B cell (primary cell): ENCODE measurements at regions not wholly inside any gene's neighbourhood (a gene's known extent, or its start where the extent isn't known, plus 50 kb on each side); places are given as distances from the start of the nearest gene placed in this dataset.

Experiments used
- ATAC-seq: fragments of 200-7000 bp; cut with Tn5 transposase; one replicate; pipeline ENCODE4 v1.10.0; 2021; ENCODE audit warnings: low read depth, mild to moderate bottlenecking, moderate number of reproducible peaks, moderate library complexity
- CTCF ChIA-PET: fragments of 350-600 bp; sonication (Branson Sonifier 250); formaldehyde crosslinking; loops from one replicate; lab custom pipeline; 2021; ENCODE audit warnings: antibody characterized with exemption, inconsistent platforms; lab: Charles Lee
- POLR2A ChIA-PET: fragments of 350-600 bp; sonication (Branson Sonifier 250); formaldehyde crosslinking; loops from one replicate; lab custom pipeline; 2021; ENCODE audit warnings: antibody characterized with exemption; lab: Charles Lee
- DNase-seq: peaks from one replicate; pipeline ENCODE4 v3.0.0; 2013
- H2AFZ ChIP-seq: 2 replicates; pipeline ENCODE4 v1.6.1; 2012; ENCODE audit warnings: mild to moderate bottlenecking, low read depth, low read length; ENCODE audit not compliant: insufficient read depth, poor library complexity, severe bottlenecking
- H3K27ac ChIP-seq, 2 donors: 1 replicate in 1 of 2; 2 replicates in 1 of 2; pipeline ENCODE4 v1.5.1; 2012 to 2013; ENCODE audit warnings: low read length in 2 of 2, mild to moderate bottlenecking in 2 of 2, moderate library complexity in 1 of 2
- H3K27me3 ChIP-seq, 4 experiments: fragments of 200-600 bp in 1 of 4; sonication (generic) in 1 of 4; replicated peaks in 1 of 4; 1 replicate in 2 of 4; 2 replicates in 2 of 4; pipeline versions ENCODE4 v1.6.1 to v1.7.0; 2013 to 2016; ENCODE audit warnings: low read length in 3 of 4, mild to moderate bottlenecking in 2 of 4, mixed read lengths in 1 of 4, moderate library complexity in 1 of 4; ENCODE audit not compliant: insufficient read depth in 4 of 4, control insufficient read depth in 3 of 4; ENCODE audit errors: control extremely low read depth in 1 of 4
- H3K36me3 ChIP-seq, 2 experiments: replicated peaks in 1 of 2; 1 replicate in 1 of 2; 2 replicates in 1 of 2; pipeline versions ENCODE4 v1.6.1 to v1.7.1; 2013; ENCODE audit warnings: low read length in 1 of 2; ENCODE audit not compliant: insufficient read depth in 2 of 2, control insufficient read depth in 1 of 2; ENCODE audit errors: control extremely low read depth in 1 of 2, extremely low read depth in 1 of 2
- H3K4me1 ChIP-seq, 2 donors: fragments of 200-600 bp in 1 of 2; sonication (generic) in 1 of 2; 1 replicate in 1 of 2; 2 replicates in 1 of 2; pipeline versions ENCODE4 v1.5.1 to v1.6.1; 2013 to 2017; ENCODE audit warnings: low read length in 2 of 2; ENCODE audit not compliant: control insufficient read depth in 2 of 2, insufficient read depth in 2 of 2
- H3K4me2 ChIP-seq: replicated peaks from 2 replicates; pipeline ENCODE3; 2012; ENCODE audit warnings: mild to moderate bottlenecking, low read depth, low read length; ENCODE audit not compliant: poor library complexity, severe bottlenecking
- H3K4me3 ChIP-seq, 5 experiments: fragments of 200-600 bp in 1 of 5; sonication (generic) in 1 of 5; 1 replicate in 3 of 5; 2 replicates in 2 of 5; pipeline versions ENCODE4 v1.5.1 to v1.7.0; 2011 to 2016; ENCODE audit warnings: low read length in 4 of 5, mild to moderate bottlenecking in 4 of 5, low read depth in 2 of 5, control low read depth in 1 of 5, moderate library complexity in 1 of 5; ENCODE audit not compliant: insufficient read depth in 1 of 5; ENCODE audit errors: control extremely low read depth in 1 of 5, extremely low read depth in 1 of 5
- H3K79me2 ChIP-seq: fragments of 200-600 bp; sonication (generic); one replicate; pipeline ENCODE4 v1.6.0; 2016; ENCODE audit warnings: low read length; ENCODE audit not compliant: control insufficient read depth, insufficient read depth
- H3K9ac ChIP-seq: fragments of 200-600 bp; sonication (generic); 2 replicates; pipeline ENCODE4 v1.6.1; 2017; ENCODE audit warnings: mild to moderate bottlenecking, low read length, moderate library complexity
- H3K9me3 ChIP-seq, 3 donors: one replicate each; pipeline versions ENCODE4 v1.6.1 to v1.7.1; 2013; ENCODE audit warnings: low read length in 2 of 3; ENCODE audit not compliant: control insufficient read depth in 2 of 3, insufficient read depth in 1 of 3; ENCODE audit errors: control extremely low read depth in 1 of 3
- H4K20me1 ChIP-seq: 2 replicates; pipeline ENCODE4 v1.6.0; 2012; ENCODE audit warnings: mild to moderate bottlenecking, low read length; ENCODE audit not compliant: insufficient read depth, control insufficient read depth, poor library complexity, severe bottlenecking
- H3K27ac Mint-ChIP-seq: one replicate; pipeline ENCODE4 v1.8.0; 2021; ENCODE audit warnings: mixed read lengths
- H3K27me3 Mint-ChIP-seq: one replicate; pipeline ENCODE4 v1.8.0; 2021; ENCODE audit warnings: mixed read lengths
- H3K4me1 Mint-ChIP-seq: one replicate; pipeline ENCODE4 v1.8.0; 2021; ENCODE audit warnings: mixed read lengths
- H3K4me3 Mint-ChIP-seq: one replicate; pipeline ENCODE4 v1.8.0; 2021; ENCODE audit warnings: mixed read lengths
- H3K9me3 Mint-ChIP-seq: one replicate; pipeline ENCODE4 v1.8.0; 2022; ENCODE audit warnings: mixed read lengths; ENCODE audit not compliant: insufficient read depth
- EZH2 ChIP-seq: IDR thresholded peaks from 2 replicates; pipeline ENCODE4 v1.6.1; 2012; ENCODE audit warnings: borderline replicate concordance, low read depth, mild to moderate bottlenecking, moderate library complexity, low read length; ENCODE audit not compliant: insufficient read depth, poor library complexity, severe bottlenecking
- WGBS: methylation state at CpG from one replicate; pipeline ENCODE4 v1.1.5; 2013; ENCODE audit warnings: missing lambda C conversion rate; ENCODE audit not compliant: insufficient coverage; 5-methylcytosine and 5-hydroxymethylcytosine counted together
- intact Hi-C: fragments of 100-400 bp; cut with micrococcal nuclease; formaldehyde crosslinking; loops from one replicate; pipeline ENCODE4 v1.10.0; 2022
- TF ChIP-seq, protein P1 (sequence below): fragments of 200-600 bp; IDR thresholded peaks from one replicate; pipeline ENCODE4 v1.8.0; 2022; ENCODE audit warnings: antibody characterized with exemption, mild to moderate bottlenecking

DNA sequence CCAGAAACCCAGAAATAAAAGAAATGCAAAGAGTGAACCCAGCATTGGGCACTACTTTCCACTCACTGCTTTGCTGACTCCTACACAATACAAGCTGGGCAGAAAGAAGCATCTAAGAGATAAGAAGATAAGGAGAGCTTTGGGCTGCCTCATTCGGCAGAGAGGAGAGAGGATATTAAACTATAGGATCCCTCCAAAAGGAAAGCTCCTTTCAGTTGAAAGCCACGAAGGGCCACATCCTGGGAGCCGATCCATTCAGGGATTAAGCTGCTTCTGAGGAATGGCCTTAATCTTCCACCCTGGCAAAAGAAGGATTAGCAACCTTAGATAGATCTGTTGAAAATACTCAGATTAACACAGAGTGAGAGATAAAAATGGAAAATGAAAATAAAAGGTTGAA, 274.9 kb upstream of the PPP2R3A start:
- no peaks in the 10 kb centered on the region for H4K20me1 ChIP-seq
- H3K9me3 Mint-ChIP-seq: no peaks in the 10 kb centered on the region
- no peak overlapping the region for H3K27ac ChIP-seq
- peaks cover 0 to 3% (median 0%) of the 10 kb centered on the region in 3 donors for H3K9me3 ChIP-seq
- no peaks in the 10 kb centered on the region for H3K27me3 ChIP-seq
- H3K4me3 ChIP-seq: no peak overlapping the region
- ATAC-seq: no peak
- POLR2A ChIA-PET: no interaction called here
- H3K9ac ChIP-seq: no peak overlapping the region
- CTCF ChIA-PET: no interaction called here
- no peaks in the 10 kb centered on the region for H3K79me2 ChIP-seq
- no peak overlapping the region for H3K4me2 ChIP-seq
- no peak for DNase-seq
- H2AFZ ChIP-seq: no peak overlapping the region
- no peak overlapping the region for H3K4me3 Mint-ChIP-seq
- no peaks in the 10 kb centered on the region for H3K27me3 Mint-ChIP-seq
- H3K4me1 Mint-ChIP-seq: no peaks in the 10 kb centered on the region
- WGBS: 70% methylated on average over 2 of the region's 3 CpGs
- H3K4me1 ChIP-seq: no peaks in the 10 kb centered on the region
- H3K36me3 ChIP-seq: no peaks in the 10 kb centered on the region
- TF ChIP-seq, protein P1, sequence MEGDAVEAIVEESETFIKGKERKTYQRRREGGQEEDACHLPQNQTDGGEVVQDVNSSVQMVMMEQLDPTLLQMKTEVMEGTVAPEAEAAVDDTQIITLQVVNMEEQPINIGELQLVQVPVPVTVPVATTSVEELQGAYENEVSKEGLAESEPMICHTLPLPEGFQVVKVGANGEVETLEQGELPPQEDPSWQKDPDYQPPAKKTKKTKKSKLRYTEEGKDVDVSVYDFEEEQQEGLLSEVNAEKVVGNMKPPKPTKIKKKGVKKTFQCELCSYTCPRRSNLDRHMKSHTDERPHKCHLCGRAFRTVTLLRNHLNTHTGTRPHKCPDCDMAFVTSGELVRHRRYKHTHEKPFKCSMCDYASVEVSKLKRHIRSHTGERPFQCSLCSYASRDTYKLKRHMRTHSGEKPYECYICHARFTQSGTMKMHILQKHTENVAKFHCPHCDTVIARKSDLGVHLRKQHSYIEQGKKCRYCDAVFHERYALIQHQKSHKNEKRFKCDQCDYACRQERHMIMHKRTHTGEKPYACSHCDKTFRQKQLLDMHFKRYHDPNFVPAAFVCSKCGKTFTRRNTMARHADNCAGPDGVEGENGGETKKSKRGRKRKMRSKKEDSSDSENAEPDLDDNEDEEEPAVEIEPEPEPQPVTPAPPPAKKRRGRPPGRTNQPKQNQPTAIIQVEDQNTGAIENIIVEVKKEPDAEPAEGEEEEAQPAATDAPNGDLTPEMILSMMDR: no peak
- no peak for TF ChIP-seq EZH2
- intact Hi-C loops: no loop called here
- H3K27ac Mint-ChIP-seq: no peak overlapping the region

DNA sequence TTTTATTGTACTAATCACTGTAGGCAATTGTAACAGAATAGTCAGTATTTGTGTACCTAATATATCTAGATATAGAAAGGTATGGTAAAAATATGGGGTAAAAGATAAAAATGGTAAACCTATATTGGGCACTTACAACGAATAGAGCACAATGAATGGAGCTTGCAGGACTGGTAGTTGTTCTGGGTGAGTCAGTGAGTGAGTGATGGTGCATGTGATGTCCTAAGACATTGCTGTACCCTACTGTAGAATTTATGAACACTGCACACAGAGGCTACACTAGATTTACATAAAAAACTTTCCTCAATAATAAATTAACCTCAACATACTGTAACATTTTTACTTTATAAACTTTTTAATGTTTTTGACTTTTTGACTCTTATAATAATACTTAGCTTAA, 274.3 kb upstream of the PPP2R3A start:
- Histone ChIP-seq H3K79me2 (no peaks in the 10 kb centered on the region), H3K9me3 (peaks cover 0 to 2% (median 0%) of the 10 kb centered on the region in 3 donors), H3K4me3 (no peak overlapping the region), H3K4me1 (no peaks in the 10 kb centered on the region), H2AFZ (no peak overlapping the region), H4K20me1 (no peaks in the 10 kb centered on the region), H3K4me2 (no peak overlapping the region), H3K9ac (no peak overlapping the region), H3K36me3 (no peaks in the 10 kb centered on the region), H3K27ac (no peak overlapping the region), H3K27me3 (no peaks in the 10 kb centered on the region)
- Mint-ChIP-seq H3K9me3 (no peaks in the 10 kb centered on the region), H3K27ac (no peak overlapping the region), H3K4me3 (no peak overlapping the region), H3K27me3 (no peaks in the 10 kb centered on the region), H3K4me1 (no peaks in the 10 kb centered on the region)
- TF ChIP-seq, protein P1: no peak
- no peak for TF ChIP-seq EZH2
- no peak for ATAC-seq
- ChIA-PET POLR2A (no interaction called here), CTCF (interaction anchor here (0.9 kb wide), 1 partner anchor 37 kb away, joined by 3 read pairs; no protein-coding TSS in a partner anchor)
- intact Hi-C loops: no loop called here
- WGBS: no CpG with 5 or more reads among the region's 1 CpG
- no peak for DNase-seq
